HG03095 (cell line): ENCODE measurements at regions not wholly inside any gene's neighbourhood (a gene's known extent, or its start where the extent isn't known, plus 50 kb on each side); places are given as distances from the start of the nearest gene placed in this dataset.
"Not testable (repeated sequence)": the region's sequence is repeated elsewhere in the genome, so short reads cannot be mapped to it uniquely, and the experiment has no call there.

Experiments used
- ATAC-seq: cut with Tn5 transposase; IDR thresholded peaks from one replicate; pipeline ENCODE4 v1.9.1; 2021; ENCODE audit warnings: moderate library complexity; ENCODE audit not compliant: unreplicated experiment

- no peak for ATAC-seq
These were observed 55.3 kb upstream of the SLCO6A1 start for GRCh38 chr5:102554082-102554481.

DNA sequence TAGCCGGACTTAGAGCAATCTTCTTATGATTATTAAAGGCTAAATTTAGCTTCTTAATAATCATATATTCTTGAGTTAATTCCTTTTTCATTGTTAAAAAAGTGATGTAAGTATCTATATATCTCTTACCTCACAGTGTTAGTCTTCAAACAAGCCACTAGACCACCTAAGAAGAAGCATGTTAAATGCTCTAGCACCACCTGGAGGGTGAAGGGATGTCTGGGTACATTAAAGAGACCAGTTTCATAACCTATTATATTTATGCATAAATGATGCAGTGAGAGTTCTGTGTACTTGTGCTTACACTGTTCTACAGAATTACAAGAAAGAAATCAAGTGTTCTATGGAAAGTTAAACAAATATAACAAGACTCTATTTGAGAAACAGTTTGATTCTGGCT, 55.9 kb upstream of the SLCO6A1 start:
- no peak for ATAC-seq

- ATAC-seq: peak; percentile 68
These were observed 63.3 kb upstream of the SLCO6A1 start for GRCh38 chr5:102561894-102562760.

GRCh38 chr5:102570747-102571146, 71.9 kb upstream of the SLCO6A1 start:
- no peak for ATAC-seq

DNA sequence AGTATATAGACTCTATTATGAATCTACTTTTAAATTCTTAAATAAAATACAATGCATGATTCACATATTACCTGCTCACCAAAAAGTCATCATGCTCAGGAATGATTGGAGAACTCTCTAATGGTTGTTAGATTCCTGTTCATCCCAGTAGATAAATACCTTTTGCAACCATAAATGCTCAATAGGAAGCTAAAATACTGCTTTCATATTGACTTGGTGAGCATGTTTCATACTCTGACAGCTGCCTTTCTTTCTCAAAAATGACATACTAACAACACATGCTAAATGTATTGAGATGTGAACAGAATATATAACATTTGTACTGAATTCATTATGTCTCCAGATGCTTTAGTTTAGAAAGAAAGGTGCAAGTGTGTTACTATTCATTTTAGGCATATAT, 79.6 kb upstream of the SLCO6A1 start:
- ATAC-seq: no peak

GRCh38 chr5:102579379-102579778, 80.6 kb upstream of the SLCO6A1 start:
- ATAC-seq: no peak

DNA sequence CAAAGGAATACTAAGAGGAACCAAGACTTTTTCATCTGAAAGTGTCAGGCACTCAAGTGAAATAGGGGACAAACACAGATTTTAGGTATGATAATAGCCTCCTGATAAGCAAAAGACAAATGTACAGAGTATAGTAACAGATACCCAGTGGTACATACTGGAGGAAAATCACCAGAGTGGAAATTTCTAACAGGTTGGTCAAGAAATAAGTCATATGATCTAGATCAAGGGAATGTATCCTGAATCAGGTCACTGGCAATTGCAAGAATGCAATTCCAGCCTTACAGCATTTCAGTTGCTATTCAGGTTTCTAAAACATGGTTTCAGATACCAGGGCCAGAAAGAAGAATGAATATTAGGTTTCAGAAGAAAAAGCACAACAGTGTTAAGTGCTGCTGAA, 82.2 kb upstream of the SLCO6A1 start:
- ATAC-seq: no peak

DNA sequence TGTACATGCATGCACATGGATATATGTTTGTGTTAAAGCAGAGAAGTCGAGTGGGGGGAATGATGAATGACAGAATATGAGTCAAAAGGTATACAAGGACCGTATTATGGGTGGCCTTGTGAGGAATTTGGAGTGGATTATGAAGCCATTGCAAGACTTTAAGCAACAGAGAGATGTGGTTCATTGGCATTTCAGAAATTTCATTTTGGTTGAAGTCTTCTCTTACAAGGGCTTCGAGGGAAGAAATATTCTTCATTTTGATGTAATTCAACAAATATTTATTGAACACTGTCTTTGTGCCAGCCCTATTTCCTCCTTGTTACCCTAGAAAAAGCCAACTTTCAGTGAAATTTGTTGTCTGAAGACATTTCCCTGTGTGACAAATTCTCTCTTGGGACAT, 83.9 kb upstream of the SLCO6A1 start:
- ATAC-seq: no peak

GRCh38 chr5:102583276-102584124, 84.7 kb upstream of the SLCO6A1 start:
- ATAC-seq: no peak

GRCh38 chr5:102589661-102590060, 90.9 kb upstream of the SLCO6A1 start:
- no peak for ATAC-seq

GRCh38 chr5:102590467-102590866, 91.7 kb upstream of the SLCO6A1 start:
- no peak for ATAC-seq

GRCh38 chr5:102591650-102592049, 92.8 kb upstream of the SLCO6A1 start:
- ATAC-seq: peak; percentile 73

DNA sequence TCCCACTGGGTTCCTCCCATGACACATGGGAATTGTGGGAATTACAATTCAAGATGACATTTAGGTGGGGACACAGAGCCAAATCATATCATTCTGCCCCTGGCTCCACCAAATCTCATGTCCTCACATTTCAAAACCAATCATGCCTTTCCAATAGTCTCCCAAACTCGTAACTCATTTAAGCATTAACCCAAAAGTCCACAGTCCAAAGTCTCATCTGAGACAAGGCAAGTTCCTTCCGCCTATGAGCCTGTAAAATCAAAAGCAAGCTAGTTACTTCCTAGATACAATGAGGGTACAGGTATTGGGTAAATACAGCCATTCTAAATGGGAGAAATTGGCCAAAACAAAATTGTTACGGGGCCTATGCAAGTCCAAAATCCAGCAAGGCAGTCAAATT, 93.8 kb upstream of the SLCO6A1 start:
- ATAC-seq: not testable (repeated sequence)

DNA sequence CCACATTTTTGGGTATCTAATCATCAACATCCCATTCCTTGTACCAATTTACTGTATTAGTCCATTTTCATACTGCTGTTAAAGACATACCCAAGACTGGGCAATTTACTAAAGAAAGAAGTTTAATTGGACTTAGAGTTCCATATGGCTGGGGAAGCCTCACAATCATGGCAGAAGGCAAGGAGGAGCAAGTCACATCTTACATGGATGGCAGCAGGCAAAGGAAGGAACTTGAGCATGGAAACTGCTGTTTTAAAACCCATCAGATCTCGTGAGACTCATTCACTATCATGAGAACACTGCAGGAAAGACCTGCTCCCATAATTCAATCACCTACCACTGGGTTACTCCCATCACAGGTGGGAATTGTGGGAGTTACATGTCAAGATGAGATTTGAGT, 95.4 kb upstream of the SLCO6A1 start:
- no peak for ATAC-seq

DNA sequence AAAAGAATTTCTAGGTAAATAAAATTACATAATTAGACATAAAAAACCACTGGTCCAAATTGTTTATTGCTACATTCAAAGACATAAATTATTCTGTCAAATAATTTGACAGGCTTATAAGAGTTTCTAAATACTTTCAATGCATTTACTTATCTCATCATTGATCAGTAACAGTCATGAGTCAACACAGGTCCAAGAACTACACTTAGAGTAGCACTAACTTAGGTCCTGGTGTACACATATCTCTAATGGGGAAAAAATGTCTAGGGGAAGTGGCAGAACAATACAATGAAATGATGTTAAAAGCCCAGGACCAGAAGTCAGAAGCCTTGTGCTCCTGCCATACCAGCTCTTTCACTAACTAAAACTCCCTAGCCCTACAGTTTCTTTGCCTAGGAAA, 96.5 kb upstream of the SLCO6A1 start:
- ATAC-seq: no peak

GRCh38 chr5:102596113-102596512, 97.3 kb upstream of the SLCO6A1 start:
- ATAC-seq: peak; percentile 76

GRCh38 chr5:102596951-102597350, 98.2 kb upstream of the SLCO6A1 start:
- no peak for ATAC-seq

DNA sequence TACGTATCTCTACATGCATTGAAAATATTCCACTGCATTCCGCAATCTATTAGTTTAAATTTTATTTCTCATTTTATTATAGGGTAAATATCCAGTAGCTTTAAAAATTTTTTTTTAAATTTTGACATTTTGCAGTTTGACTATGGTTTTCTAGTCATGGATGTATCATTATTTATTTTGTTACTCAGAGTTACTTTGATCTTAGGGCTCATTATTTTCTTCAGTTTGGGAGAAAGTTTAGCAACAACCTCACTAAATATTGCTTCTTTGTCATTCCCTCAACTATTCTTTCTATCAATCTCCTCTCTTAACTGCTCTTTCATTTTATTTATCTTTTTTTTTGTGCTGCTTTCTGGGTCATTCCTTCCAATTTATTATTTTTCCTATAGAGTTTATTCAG, 100.5 kb upstream of the SLCO6A1 start:
- no peak for ATAC-seq

DNA sequence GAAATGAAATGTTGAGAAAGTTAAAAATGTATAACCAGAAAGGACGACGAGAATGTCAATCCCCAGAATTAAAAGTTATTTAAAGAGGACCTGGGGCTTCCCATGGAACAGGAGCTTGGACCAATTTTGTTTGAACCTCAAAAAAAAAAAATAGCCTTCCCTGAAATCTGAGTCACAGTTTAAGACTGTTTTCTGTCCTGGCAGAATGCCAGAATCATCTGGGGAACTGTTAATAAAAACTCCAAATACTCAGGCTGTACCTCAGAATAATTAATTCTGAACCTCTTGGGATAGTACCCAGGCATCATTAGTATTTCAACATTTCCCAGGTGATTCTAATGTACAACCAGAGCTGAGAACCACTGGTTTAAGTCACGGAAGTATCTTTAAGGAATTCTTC, 102.2 kb upstream of the SLCO6A1 start:
- ATAC-seq: no peak

DNA sequence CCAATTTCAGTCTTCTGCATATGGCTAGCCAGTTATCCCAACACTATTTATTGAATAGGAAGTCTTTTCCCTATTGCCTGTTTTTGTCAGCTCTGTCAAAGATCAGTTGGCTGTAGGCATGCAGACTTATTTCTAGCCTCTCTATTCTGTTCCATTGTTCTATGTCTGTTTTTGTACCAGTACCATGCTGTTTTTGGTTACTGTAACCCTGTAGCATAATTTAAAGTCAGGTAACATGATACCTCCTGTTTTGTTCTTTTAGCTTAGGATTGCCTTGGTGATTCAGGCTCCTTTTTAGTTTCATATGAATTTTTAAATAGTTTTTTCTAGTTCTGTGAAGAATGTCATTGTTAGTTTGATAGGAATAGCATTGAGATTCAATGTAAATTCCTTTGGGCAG, 104.9 kb upstream of the SLCO6A1 start:
- no peak for ATAC-seq

DNA sequence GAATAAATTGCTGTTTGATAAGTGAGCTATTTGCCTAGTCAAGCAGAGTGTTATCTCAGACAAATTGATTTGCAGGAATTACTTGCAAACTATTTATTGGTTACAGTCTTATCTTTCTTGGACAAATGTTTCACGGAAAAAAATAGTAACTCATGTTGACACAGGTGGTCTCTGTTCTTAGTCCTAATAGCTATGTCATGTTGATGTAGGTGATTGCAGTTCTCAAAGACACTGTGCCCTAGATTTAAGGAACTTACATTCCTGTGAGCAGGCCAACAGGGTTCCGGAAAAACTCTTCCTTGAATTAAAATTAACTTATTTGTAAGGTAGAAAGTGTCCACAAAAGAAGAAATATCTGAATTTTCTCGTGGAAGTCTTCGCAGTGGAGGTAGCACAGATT, 109.6 kb upstream of the SLCO6A1 start:
- no peak for ATAC-seq

GRCh38 chr5:102611312-102611711, 112.5 kb upstream of the SLCO6A1 start:
- ATAC-seq: no peak
